Endothelial cell of hepatic sinusoid (primary cell): ENCODE measurements at regions not wholly inside any gene's neighbourhood (a gene's known extent, or its start where the extent isn't known, plus 50 kb on each side); places are given as distances from the start of the nearest gene placed in this dataset.

Experiments used
- in situ Hi-C: cut with HindIII; loops from 2 replicates; pipeline ENCODE4 v1.10.0; 2017; ENCODE audit warnings: low sequenced_read_pairs

- in situ Hi-C loops: no loop called here
These were observed 80.9 kb upstream of the TYRP1 start for GRCh38 chr9:12612211-12612770.

DNA sequence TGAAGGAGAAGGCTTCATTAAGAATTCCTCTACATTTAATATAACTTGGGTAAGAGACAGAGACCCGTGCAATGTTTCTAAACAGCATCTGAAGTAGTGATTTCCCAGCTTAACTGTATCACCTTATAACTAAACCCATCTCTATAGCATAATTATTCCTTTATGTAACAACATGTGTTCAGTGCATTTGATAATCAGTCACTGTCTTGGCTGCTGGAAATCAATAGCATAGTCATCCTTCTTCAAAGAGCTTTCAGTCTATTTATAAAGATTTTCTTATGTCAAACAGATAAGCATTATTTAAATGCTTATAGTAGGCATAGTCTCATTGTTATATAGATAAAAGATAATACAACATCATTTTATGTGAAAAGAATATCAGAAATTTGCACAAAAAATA is 80.1 kb upstream of the TYRP1 start:
- in situ Hi-C loops: no loop called here

GRCh38 chr9:12614488-12614887 is 78.7 kb upstream of the TYRP1 start:
- in situ Hi-C loops: no loop called here

- in situ Hi-C loops: no loop called here
These were observed 74.2 kb upstream of the TYRP1 start for GRCh38 chr9:12618956-12619355.

DNA sequence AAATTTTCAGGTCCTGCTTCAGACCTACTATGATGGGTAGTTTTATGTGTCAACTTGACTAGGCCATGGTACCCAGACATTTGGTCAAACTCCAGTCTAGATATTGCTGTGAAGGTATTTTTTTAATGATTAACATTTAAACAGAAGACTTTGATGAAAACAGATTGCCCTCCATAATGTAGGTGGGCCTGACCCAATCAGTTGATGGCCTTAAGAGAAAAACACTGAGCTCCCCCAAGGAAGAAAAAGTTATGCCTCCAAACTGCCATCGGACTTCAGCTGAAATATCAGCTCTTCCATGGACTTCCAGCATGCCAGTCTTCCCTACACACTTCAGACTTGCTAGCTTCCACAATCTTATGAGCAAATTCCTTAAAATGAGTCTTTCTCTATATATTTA is 67.3 kb upstream of the TYRP1 start:
- in situ Hi-C loops: no loop called here

- in situ Hi-C loops: no loop called here
These were observed 66.1 kb upstream of the TYRP1 start for GRCh38 chr9:12627096-12627495.

GRCh38 chr9:12628546-12628945 is 64.6 kb upstream of the TYRP1 start:
- in situ Hi-C loops: no loop called here

DNA sequence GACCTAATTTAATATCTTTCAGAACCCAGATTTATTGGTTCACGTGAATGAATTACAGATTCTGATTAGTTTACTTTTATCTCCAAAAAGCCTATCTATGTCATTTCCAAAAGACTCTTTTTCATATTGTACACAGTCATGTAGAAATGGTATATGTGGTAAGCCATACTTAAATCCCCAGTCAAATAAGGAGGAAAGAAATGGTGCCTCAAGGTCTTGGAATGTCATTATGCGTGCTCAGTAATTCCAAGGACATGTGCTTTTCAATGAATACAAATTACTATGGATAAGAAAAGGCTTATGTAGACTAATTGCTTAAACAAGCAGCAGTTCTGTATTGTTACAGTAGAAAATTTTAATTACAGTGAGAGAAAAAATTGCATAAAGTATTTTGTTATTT is 64.1 kb upstream of the TYRP1 start:
- in situ Hi-C loops: no loop called here

GRCh38 chr9:12631866-12632265 is 61.3 kb upstream of the TYRP1 start:
- in situ Hi-C loops: no loop called here

GRCh38 chr9:12633016-12633765 is 60.0 kb upstream of the TYRP1 start:
- in situ Hi-C loops: no loop called here

GRCh38 chr9:12640016-12640587 is 53.1 kb upstream of the TYRP1 start:
- in situ Hi-C loops: no loop called here

GRCh38 chr9:12640866-12641636 is 52.1 kb upstream of the TYRP1 start:
- in situ Hi-C loops: no loop called here
